ENCODE measurements at regions not wholly inside any gene's neighbourhood (a gene's known extent, or its start where the extent isn't known, plus 50 kb on each side); places are given as distances from the start of the nearest gene placed in this dataset.
"Not testable (repeated sequence)": the region's sequence is repeated elsewhere in the genome, so short reads cannot be mapped to it uniquely, and the experiment has no call there.

GRCh38 chr16:88185406-88185805 lies 197.4 kb upstream of the ZNF469 start:
- DNase-seq (ENCODE audit: extremely low read depth in 1 of 2, low read depth in 1 of 2): not testable (repeated sequence)

DNA sequence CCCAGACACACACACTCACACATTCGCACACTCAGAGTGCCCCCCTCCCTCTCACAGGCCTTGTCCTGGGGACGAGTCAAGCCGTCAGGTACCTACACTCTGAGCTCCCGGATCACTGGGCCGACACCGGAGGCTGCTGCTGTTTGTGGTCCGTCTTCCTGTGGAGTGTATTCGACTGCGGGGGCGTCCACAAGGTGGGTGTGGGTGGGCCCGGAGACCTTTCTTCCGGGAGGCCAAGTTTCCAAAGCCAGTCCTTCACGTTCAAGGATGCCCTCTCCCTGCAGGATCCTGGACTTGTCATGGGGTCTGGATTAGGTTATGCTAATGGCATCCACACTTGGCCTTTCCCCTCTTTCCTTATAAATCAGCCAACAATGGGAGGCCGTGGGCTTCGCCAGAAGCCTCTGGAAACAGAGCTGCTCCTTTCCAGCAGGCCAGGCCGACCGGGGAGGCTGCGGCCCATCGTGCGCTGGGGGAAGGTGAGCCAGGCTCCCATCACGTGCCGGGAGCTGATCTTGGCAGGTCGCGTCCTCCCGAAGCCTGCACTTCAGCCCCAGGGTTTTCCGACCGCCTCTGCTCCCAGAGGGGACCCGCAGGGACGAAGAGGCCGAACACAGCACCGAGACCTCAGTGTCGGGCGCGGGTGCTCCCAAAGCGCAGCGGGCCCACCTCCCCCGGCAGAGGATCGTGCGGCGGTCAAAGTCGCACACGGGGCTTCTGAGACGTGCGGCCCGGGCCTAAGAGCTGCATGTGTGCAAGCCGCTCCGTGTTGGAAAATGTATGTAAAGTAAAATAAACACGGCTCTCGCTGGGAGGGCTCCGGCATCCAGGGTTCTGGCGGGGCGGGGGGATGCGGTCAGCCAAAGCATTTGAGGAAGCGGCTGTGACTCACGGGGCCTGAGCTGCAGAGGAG lies 196.5 kb upstream of the ZNF469 start:
- not testable (repeated sequence) for DNase-seq (ENCODE audit: extremely low read depth in 1 of 2, low read depth in 1 of 2)

GRCh38 chr16:88186889-88187870 lies 195.6 kb upstream of the ZNF469 start:
- not testable (repeated sequence) for DNase-seq (ENCODE audit: extremely low read depth in 1 of 2, low read depth in 1 of 2)

DNA sequence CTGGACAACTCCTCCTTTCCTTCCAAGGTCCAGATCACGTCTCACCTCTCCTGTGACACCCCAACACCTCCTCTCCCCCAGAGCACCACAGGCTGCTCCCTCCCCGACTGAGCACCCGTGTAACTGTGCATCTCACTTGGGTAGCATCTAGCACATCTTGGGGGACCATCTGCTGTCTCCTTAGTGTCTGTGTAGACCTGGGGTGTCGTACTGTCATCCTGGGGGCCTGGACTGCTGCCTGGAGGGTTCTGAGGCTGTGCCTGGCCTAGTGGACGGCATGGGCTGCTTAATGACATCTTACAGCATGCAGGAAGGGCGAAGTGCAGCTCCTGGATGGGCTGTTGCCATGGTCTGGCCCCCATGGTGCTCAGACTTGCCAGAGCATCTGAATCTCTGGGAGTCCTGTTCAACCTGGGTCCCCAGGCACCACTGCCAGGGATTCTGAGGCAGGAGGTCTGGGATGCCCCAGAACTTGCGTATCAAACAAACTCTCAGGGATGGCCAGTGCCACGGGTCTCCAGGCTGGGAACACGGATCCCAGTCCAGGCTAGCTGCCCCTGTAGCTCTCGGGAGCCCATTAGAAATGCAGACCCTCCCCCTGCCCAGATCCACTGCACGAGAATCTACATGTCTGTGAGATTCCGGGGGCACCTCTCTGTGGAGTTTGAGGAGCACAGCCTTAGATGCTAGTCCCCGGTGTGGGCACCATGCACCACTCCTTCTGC lies 194.4 kb upstream of the ZNF469 start:
- DNase-seq (ENCODE audit: extremely low read depth in 1 of 2, low read depth in 1 of 2): not testable (repeated sequence)

GRCh38 chr16:88190592-88191095 lies 192.1 kb upstream of the ZNF469 start:
- not testable (repeated sequence) for DNase-seq (ENCODE audit: extremely low read depth in 1 of 2, low read depth in 1 of 2)

- DNase-seq (ENCODE audit: extremely low read depth in 1 of 2, low read depth in 1 of 2): not testable (repeated sequence)
These were observed 191.6 kb upstream of the ZNF469 start for GRCh38 chr16:88191168-88191567.

- no peak for DNase-seq (ENCODE audit: extremely low read depth in 1 of 2, low read depth in 1 of 2)
These were observed 190.2 kb upstream of the ZNF469 start for GRCh38 chr16:88192601-88193000.

DNA sequence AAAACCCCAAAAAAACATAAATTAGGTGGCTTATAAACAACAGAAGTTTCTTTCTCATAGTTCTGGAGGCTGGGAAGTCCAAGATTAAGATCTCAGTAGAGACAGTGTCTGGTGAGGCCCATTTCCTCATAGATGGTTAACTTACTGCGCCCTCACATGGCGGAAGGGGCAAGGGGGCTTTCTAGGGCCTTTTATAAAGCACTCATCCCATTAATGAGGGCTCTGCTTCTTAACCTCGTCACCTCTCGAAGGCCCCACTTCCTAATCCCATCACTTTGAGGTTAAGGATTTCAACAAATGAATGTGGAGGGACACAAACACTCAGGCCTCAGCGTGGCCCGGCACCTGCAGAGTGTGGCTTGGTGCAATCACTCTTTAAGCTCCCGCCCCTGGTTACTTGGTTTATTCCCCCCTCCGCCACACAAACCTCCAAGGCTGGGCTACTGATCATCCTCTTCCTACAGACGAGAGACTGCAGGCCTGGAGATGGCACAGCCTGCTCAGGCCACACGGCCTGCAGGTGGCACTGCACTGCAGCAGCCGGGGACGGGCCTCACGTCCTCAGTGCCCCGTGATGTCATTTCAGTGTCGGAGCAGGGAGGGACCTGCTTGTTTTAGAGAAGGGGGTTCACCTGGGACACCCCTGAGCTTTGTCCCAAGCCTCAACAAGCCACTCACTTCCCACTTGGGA lies 188.9 kb upstream of the ZNF469 start:
- peak in 1 of 2 donors; percentile 10 for DNase-seq (ENCODE audit: extremely low read depth in 1 of 2, low read depth in 1 of 2)

GRCh38 chr16:88194397-88195268 lies 188.1 kb upstream of the ZNF469 start:
- DNase-seq (ENCODE audit: extremely low read depth in 1 of 2, low read depth in 1 of 2): no peak

- no peak for DNase-seq (ENCODE audit: extremely low read depth in 1 of 2, low read depth in 1 of 2)
These were observed 187.5 kb upstream of the ZNF469 start for GRCh38 chr16:88195269-88195705.

DNA sequence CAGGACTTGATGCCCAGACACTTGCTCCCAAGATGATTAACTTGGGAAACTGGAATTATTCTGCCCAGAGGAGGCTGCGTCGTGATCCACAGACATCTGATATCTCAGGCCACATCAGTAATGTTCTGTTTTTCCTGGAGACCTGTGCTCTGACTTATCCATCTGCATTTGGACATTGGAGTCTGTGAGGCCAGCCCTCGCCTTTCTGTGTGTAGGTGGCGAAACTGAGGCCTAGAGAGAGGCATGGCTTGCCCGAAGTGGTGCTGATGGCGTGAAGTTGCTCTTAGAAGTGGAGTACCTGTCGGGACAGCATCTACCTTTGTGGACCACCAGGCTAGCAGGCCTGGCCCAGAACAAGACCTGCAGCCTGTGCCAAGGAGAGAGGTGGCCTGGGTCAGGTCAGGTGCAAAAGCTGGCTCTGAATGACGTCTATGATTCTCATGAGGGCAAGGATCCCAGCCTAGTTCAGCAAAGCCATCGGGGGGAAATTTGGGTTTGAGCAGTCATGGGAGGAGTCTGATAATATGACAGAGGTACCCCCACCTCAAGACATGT lies 186.8 kb upstream of the ZNF469 start:
- no peak for DNase-seq (ENCODE audit: extremely low read depth in 1 of 2, low read depth in 1 of 2)

DNA sequence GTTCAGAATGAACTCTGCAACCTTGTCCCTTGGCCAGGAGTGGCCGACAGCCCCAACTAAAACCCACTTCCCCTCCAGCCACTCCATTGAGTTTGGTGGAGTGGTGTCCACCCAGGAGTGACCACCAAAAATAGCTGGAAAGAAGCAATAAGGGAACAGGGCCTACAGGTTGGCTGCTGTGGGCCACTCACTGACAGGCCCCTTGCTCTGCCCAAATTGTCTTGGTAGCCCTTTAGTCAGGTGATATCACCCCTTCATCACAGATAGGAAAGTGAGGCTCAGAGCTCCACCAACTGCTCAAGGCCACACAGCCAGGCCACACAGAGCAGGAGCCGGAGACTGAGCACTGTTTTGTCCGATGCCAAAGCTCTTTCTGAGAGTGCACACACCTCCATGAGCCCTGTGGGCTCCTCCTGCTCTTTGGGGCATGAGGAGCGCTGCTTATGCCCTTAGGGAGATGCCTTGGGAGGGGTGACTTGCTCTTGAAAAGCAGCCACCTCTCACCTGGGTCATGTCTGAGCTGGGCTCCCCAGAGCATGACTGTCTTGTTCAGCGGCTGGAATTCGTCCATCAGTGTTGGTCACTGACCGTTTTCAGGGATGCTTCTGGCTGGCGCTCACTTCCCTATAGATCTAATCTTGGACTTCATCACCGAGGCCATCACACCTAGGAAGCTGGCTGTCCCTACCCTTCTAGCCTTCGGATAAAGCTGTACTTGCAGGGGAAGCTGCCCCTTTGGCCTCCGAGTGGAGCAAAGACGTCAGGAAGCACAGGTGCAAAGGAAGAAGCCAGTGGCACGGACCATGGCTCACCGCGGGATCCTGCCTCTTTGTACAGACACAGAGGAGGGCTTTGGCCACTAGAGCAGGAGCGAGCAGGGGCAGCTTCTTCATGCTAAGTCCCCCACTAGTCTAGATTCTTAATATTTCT lies 186.0 kb upstream of the ZNF469 start:
- DNase-seq (ENCODE audit: extremely low read depth in 1 of 2, low read depth in 1 of 2): no peak

- no peak for DNase-seq (ENCODE audit: extremely low read depth in 1 of 2, low read depth in 1 of 2)
These were observed 185.0 kb upstream of the ZNF469 start for GRCh38 chr16:88197481-88198456.

GRCh38 chr16:88198457-88199295 lies 184.1 kb upstream of the ZNF469 start:
- DNase-seq (ENCODE audit: extremely low read depth in 1 of 2, low read depth in 1 of 2): not testable (repeated sequence)

All from stimulated activated CD8-positive, alpha-beta memory T cell treated with anti-CD3 and anti-CD28 coated beads, Interleukin-7, amount 100 ng/mL, for 48 hours (primary cell).